ENCODE measurements at regions not wholly inside any gene's neighbourhood (a gene's known extent, or its start where the extent isn't known, plus 50 kb on each side); places are given as distances from the start of the nearest gene placed in this dataset.

GRCh38 chr11:38392176-38392575 lies 1794.1 kb upstream of the RAG2 start:
- TF ChIP-seq, protein P1, sequence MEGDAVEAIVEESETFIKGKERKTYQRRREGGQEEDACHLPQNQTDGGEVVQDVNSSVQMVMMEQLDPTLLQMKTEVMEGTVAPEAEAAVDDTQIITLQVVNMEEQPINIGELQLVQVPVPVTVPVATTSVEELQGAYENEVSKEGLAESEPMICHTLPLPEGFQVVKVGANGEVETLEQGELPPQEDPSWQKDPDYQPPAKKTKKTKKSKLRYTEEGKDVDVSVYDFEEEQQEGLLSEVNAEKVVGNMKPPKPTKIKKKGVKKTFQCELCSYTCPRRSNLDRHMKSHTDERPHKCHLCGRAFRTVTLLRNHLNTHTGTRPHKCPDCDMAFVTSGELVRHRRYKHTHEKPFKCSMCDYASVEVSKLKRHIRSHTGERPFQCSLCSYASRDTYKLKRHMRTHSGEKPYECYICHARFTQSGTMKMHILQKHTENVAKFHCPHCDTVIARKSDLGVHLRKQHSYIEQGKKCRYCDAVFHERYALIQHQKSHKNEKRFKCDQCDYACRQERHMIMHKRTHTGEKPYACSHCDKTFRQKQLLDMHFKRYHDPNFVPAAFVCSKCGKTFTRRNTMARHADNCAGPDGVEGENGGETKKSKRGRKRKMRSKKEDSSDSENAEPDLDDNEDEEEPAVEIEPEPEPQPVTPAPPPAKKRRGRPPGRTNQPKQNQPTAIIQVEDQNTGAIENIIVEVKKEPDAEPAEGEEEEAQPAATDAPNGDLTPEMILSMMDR (IDR thresholded peaks at IDR 0.05) = no peak
- TF ChIP-seq POLR2AphosphoS5 (IDR thresholded peaks at IDR 0.05) (no peak), POLR2A (IDR thresholded peaks at IDR 0.05) (no peak)

All from stomach (tissue), 4 donors.